Activated T-cell treated with anti-CD3 and anti-CD28 coated beads, Interleukin-2, amount 50 U/mL, for 48 hours (primary cell): ENCODE measurements at regions not wholly inside any gene's neighbourhood (a gene's known extent, or its start where the extent isn't known, plus 50 kb on each side); places are given as distances from the start of the nearest gene placed in this dataset.
"Not testable (repeated sequence)": the region's sequence is repeated elsewhere in the genome, so short reads cannot be mapped to it uniquely, and the experiment has no call there.

Experiments used
- DNase-seq, 2 experiments: peaks; one replicate each; pipeline ENCODE4 v3.0.0-alpha.2; 2020

DNA sequence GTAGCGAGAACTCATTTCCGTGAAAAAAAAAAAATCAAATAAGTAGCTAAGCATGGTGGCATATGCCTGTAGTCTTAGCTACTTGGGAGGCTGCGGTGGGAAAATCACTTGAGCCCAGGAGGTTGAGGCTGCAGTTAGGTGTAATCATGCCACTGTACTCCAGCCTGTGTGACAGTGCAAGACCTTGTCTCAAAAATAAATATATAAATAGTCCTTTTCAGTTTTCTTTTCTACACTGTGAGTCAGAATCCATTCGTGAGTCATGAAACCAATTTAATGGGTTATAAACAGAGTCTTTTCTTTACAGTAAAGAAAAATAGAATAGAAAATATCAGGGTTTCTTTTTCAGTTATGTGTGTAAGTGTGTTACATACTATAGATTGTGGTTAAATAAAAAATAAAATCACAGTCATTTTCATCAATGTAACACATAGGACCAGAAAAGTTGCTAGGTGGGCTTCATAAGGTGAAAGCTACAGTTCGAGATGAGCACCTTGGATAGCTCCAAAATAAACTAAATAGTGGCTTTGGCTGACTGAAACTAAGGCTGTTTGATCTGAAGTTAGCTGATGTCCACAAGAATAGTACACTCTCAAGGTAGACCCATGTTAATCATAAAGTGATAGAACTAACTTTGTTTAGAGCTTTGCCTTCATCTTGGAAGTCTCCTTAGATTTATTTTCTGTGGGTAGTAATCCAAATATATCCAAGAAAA, 781.1 kb downstream of the GATA3 start:
- DNase-seq, result no peak

DNA sequence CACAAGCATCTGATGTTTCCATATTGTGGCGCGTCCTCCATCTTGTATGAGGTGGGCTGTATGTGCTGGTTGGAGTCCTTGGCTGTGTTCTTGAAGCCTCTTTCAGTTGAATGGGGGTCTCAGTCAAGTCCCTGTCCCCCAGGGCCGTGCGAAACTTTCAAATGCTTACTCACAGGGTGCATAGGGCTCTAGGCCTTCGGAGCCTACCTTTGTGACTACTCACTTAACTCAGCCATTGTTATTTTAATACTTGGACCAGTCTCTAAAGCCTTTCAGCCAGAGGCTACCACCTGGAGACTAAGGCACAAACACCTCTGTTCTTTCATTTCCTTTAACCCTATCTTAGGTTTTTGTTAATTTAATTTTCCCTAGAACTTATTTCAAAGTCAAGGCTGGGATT, 785.9 kb downstream of the GATA3 start:
- no peak for DNase-seq

DNA sequence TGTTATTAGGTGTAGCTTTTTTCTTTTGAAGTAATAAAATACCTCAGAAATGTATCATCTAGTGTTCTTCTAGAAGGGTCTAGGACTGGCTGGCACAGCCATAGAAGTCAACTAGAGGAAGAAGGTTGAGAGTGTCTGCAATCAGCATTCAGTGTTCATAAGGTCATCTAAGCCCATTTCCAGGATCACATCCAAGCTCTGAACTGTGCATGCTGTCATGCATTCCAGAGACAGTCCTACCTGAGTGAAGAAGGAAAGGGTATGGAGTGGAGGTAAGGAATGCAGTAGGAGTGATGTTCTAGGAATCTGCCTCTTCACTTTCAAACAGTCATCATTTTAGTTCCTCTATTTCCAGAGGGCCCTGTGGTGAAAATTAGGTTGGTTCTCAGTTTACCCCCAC, 789.7 kb downstream of the GATA3 start:
- DNase-seq, result no peak

DNA sequence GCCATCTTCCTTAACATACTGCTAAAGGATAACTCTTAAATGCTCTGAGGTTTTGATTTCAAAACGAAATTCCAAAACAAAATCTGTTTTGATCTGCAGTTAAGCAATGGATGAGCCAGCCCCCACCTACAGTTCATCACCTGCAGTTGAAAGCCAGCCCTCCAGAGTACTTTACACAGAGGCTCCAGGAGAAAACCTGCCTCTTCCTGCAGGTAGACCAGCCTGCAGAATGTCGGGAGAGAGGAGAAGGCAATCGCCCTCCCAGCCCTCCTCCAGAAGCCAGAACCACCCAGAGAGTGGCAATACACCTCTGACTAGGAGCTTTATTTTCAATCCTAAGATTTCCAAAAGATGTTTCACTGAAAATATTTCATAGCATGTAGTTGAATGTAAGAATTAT, 798.1 kb downstream of the GATA3 start:
- DNase-seq, result no peak

DNA sequence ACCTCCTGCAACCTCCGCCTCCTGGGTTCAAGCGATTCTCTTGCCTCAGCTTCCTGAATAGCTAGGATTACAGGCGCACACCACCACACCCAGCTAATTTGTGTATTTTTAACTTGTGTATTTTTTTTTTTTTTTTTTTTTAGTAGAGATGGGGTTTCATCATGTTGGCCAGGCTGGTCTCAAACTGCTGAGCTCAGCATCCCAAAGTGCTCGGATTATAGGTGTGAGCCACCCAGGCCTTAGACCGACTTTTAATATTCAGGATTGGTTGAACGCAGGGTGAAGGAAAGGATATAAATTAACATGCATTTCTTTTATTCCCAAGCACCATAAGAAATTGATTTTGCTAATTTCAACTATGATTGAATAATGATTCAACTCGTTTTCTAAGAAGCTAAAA, 798.6 kb downstream of the GATA3 start:
- no peak for DNase-seq

DNA sequence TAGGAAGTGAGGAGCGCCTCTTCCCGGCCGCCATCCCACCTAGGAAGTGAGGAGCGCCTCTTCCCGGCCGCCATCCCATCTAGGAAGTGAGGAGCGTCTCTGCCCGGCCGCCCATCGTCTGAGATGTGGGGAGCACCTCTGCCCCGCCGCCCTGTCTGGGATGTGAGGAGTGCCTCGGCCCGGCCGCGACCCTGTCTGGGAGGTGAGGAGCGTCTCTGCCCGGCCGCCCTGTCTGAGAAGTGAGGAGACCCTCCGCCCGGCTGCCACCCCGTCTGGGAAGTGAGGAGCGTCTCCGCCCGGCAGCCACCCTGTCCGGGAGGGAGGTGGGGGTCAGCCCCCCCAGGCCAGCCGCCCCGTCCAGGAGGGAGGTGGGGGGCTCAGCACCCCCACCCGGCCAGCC, 814.4 kb downstream of the GATA3 start:
- not testable (repeated sequence) for DNase-seq

DNA sequence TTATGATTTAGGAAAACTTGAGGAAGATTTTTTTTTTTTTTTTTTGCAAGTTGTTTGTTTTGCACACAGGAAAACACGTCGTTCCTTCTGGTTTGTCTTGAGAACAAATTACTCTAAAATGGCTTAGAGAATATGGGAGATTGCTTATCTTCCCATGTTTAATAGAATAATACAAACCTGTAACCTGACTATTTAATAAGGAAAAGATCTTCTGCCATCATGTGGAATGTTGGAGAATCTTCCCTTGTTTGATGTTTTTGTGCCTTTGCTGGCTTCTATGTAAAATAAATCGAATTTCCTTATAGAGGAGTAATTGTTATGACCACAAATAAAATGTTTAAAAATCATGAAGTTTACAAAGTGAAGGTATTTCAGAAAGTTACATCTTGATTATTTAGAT, 818.8 kb downstream of the GATA3 start:
- DNase-seq, result no peak

DNA sequence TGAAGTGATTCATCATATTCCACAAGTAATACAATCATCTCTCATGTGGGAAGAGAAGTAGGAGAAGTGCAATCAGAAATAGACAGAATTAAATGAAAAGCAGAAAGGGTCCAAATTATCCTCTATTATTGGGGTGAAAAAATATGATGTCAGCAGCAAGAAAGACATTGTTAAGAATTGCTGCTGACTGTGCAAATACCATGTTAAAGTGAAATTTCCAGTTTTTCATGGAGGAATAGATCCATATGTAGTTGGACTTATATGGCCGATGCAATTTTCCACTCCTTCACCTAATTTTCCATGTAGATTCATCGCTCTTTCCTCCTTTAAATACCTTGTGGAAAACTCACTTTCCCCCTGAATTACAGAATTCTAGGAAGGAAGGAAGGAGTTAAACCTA, 819.8 kb downstream of the GATA3 start:
- no peak for DNase-seq

DNA sequence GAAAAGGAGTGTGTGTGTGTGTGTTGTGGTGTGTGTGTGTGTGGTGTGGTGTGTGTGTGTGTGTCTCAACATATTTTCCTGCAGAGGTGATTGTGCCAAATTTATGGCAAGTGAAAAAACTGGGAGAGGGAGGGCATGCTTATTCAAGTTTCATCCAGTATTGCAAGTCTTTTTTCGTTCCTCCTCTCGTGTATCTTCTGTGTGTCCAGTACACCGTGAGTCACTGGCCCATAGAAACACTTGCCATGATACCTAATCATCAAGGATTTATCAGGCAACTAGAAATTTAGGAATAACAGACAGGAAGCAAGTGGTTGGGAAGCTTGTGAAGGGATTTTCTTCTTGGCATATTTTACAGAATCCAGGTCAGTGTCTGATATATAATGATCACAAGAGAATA, 820.5 kb downstream of the GATA3 start:
- DNase-seq, result no peak

DNA sequence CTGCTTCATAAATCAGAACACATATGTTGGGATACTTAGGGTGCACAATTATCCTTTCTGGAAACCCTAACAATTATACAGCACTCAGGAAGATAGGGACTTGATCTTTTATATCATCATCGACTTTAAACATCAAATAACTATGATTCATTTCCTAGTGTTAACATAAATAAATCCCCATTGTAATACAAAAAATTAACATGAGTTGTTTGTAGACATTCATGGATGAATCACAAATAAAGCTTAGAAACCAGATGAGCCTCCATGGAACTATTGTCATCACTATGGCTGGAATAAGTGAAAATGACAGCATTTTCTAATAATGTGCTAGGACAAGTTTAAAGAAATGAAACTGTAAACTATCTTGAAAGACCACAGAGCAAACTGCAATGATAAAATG, 821.7 kb downstream of the GATA3 start:
- no peak for DNase-seq

DNA sequence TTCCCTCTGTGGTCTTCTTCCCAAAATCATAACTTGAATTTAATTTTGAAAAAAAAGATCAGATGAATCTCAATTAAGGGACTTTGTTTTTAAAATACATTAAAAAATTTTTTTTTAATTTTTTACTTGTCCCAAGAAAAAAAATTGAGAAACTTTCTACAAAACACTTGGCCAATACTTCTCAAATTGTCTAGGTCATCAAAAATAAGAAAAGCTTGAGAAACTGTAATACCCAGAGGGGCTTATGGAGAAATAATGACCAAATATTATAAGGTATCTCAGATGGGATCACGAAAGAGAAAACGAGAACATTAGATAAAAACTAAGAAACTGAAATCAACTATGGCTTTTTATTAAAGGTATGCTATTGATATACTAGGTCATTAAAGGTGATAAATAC, 835.0 kb downstream of the GATA3 start:
- no peak for DNase-seq

DNA sequence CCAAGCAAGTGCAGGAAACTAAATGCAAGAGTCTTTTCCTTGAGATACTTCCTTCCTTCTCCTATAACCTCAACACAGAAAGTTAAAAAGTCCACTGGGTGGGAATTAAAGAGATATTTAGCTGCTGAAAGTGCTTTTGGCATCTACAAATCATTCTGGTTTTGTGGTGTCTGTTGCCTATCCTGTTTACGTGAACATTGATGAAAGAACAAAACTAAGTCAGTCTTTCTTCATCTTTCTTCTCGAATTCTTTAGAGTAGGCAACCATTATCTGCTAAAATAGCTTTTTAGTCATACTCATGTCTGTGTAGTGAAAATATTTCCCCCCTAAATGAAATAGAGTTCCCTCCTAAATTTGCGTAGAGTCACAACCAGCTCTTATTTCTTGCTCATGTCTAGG, 838.6 kb downstream of the GATA3 start:
- DNase-seq, result no peak

DNA sequence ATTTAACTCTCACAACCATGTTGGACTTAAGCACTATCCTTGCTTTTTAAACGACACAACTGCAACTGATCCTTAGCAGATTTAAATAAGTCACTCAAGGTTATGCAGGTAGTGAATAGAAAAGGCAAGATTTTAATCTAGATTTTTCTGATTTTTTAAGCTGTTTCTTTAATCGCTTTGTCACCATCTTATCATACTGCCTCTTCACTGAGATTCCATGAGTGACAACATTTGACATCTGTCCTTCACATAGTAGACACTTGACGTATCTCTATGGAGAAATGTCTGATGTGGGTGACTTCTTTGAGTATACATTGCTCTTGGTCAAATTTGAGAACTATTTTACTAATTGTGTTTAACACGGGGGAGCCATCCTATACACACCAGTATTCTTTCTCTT, 839.7 kb downstream of the GATA3 start:
- no peak for DNase-seq

DNA sequence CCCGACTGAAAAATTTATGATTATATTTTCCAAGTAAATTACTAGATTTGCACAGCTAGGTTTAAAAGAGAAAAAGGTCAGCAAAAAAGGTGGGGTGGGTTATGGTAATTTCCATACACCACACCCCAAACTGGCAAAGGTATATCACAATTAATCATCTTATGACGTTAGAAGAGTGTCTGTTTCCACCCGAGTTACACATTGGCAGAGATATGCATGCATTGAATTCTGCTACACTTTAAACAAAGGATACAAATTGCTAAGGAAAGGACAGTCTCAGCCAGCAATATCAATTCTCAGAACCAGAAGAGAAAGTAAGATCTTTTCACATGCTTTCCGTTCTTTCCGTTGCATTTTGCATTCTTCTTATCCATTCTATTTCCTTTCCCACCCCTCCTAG, 843.3 kb downstream of the GATA3 start:
- no peak for DNase-seq

DNA sequence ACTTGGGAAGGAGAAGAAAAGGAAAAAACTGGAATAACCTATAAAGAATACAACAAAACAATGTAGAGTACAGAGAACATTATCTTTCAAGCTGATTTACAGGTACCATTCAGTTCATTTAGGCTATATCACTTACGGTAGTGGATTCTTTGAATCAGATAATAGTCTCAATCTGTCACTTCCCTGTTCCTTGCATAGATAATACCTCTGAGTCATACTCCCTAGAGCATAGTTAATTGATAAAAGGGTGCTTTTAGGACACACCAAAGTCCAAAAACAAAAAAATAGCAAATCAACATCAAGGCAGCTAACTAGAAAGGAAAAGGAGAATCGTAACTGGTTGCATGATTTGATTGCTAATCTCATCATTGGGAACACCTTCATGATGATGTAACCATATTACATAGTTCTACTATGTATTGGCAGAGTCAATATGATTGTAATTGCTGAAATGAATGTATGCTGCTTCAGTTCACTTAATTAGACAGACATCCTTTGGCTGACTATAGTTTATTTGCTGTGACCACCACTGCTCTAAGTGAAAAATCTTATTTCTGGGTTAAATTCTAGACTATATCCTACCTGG, 844.4 kb downstream of the GATA3 start:
- DNase-seq, result no peak

DNA sequence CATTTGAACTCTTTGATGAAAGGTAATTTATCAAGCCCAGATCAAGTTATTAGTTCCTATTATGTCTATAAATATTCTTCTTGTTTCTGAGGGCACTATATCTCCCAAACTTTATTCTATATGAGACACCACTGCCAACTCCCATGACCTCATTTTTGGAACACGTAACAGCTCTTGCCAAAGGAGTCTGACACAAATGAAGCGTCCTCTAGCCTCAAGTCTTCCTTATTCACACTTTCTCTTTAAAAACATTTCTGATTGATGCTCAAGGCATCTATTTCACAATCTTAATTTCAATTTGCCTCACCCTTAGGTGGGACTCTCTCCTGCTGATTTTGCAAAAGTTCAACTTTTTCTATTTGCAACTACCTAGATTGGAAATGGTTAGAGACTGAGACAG, 848.4 kb downstream of the GATA3 start:
- DNase-seq, result no peak

DNA sequence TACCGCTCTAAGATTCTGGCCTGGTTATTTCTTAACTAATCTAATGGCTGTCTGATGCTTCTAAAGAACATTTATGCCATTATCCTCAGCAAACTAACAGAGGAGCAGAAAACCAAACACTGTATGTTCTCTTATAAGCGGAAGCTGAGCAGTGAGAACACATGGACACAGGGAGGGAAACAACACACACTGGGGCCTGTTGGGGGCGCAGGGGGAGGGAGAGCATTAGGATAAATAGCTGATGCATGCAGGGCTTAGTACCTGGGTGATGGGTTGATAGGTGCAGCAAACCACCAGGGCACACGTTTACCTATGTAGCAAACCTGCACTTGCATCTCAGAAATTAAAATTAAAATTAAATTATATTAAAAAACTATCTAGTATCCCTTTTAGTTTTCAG, 853.5 kb downstream of the GATA3 start:
- DNase-seq, result no peak

DNA sequence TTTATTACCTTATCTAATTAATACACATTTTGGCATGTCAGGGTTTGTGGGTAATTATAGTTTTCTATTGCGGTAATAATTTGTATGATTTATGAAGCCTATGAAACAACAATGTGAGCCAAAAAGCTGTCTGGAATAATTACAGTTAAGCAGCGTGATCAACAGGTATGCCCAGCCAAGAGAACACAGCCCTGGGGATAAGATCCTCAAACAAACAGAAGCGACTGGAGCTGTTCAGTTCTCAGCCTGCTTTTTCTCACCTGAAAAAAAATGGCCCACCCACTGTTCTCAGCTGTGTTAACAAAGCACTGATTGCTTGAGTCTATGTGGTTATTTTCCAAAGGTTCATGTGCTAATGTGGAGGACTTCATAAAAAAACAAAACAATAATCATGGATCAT, 855.8 kb downstream of the GATA3 start:
- DNase-seq, result no peak

DNA sequence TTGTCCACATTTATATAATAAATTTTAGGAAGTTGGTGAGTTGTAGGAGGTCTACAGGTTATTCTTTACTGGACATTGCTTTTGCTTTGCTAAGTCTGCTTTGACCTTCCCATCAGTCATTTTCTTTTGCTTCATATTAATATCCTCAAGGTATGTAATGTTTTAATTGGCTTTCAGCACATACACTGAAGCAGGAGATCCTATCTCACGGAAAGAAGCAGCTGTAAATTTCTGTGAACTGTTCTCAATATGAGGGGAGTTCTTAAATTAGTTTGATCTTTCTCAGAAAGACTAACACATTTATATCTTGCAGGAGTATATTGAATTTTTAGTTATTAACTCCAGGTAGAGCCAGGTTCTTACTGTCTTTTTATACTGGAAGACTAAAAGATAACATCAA, 856.5 kb downstream of the GATA3 start:
- no peak for DNase-seq

DNA sequence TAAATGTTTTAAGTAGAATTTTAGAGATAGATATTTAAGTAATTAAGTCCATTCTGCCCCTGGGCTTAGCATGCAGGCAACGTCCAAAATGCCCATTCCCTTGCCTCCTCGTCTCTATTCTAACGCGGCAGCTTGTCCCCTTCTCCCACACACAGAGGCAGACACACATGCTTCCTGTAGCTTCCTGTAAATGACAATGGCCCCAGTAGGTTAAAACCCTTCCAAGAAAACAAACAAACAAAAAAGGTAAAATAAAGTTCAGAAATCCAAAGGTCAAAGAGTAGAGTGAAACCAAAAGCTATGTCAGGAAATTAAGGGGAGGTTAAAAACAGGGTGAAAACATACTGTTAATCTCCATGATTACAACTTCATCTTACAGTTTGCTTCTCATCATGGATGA, 857.6 kb downstream of the GATA3 start:
- DNase-seq, result no peak

DNA sequence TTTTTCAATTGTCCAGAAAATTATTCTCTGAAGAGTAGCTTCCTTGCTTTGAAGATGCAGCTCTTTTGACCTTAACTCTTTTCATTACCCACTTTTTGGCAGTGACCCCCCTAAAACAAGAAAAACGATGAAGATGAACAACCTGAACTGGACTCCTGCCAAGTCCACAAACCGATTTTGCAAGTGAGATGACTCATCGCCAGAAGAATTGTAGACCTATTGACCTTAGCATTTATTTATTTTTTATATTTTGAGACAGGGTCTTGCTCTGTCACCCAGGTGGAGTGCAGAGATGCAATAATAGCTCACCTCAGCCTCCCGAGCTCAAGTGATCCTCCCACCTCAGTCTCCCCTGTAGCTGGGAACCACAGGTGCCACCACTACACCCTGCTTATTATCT, 859.2 kb downstream of the GATA3 start:
- DNase-seq, result no peak

DNA sequence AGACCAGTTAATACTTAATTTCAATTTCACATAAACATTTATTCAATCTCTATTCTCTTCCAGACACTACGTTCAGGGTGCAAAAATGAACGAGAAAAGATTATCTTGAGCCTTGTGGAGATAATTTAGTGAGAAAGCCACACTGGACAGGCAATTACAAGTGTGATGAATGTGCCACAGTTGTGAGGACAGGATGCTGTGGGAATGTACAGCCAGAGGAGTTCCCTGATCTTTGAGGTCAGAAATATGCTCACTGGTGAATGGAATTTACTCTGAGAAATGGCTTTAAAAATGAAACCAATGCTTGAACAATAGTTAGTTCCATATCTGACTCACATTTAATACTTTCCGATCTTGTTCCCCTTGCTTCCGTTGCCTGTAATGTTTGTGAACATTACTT, 864.8 kb downstream of the GATA3 start:
- no peak for DNase-seq

DNA sequence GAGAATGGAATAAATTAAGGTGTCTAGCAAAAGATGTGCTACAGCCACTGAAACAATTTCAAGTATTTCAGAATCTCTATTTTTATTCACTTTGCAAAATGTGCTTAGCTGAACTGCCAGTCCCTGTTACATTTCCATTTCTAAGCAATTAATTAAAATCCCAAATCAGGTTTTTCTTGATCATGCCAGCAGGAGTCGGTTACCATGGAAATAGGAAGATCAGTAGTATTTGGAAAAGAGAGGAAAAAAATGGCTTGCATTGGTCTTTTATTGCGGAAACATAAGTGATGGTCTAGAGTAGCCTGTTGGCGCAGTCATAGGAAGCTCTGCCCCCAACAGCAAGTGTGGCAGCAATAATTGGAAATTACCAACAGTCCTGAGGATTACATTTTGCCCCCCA, 867.1 kb downstream of the GATA3 start:
- no peak for DNase-seq

DNA sequence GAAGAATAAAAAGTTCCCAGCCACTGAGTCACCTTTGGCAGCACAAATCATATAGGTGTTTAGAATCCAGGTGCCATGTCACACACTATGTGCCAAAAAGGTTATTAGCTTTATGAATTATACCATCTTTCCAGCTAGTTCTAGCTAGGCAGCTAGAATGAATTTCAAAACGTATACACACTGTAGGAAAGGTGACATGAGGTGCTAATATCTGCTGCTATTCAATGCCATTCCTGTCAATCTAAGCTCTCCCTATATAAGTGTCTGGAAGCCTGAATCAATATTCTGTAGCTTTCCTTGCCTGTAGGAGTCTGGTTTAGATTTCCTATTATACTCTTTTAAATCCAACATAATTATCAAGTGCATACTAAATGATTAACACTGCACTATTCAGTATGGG, 868.6 kb downstream of the GATA3 start:
- no peak for DNase-seq

DNA sequence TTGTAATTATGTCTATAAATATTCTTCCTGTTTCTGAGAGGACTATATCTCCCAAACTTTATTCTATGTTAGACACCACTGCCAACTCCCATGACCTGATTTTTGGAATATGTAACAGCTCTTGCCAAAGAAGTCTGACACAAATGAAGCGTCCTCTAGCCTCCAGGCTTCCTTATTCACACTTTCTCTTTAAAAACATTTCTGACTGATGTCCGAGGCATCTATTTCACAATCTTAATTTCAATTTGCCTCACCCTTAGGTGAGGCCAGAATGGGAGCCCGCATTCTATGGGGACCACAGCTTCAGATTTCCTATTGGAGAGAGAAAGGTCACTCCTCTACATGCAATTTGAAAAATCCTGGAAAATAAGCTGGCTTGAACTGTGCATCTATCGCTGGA, 873.2 kb downstream of the GATA3 start:
- no peak for DNase-seq
